GM21619 (cell line): ENCODE measurements at regions not wholly inside any gene's neighbourhood (a gene's known extent, or its start where the extent isn't known, plus 50 kb on each side); places are given as distances from the start of the nearest gene placed in this dataset.
"Not testable (repeated sequence)": the region's sequence is repeated elsewhere in the genome, so short reads cannot be mapped to it uniquely, and the experiment has no call there.

Source experiments
- ATAC-seq: cut with Tn5 transposase; IDR thresholded peaks from one replicate; pipeline ENCODE4 v1.9.1; 2021; ENCODE audit not compliant: unreplicated experiment

DNA sequence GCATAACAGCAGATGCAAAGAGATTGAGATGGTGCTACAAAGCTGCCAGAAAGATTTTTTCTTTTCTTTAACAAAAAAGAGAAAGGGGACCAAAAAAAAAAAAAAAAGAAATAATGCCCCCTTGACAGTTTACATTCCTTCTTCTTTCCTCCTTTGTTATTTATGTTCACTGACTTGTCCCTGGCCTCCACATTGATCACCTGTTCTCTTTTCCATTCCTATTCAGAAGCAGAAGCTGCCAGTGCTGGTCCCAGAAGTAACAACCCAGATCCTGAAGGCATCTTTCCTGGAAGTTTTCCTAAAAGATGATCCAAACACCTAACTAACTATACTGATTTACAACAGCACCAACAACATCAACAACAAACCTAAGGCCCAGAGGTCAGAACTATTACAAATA, 728.1 kb downstream of the KCNJ2 start:
- ATAC-seq: no peak

GRCh38 chr17:70901870-70902269, 732.5 kb downstream of the KCNJ2 start:
- no peak for ATAC-seq

DNA sequence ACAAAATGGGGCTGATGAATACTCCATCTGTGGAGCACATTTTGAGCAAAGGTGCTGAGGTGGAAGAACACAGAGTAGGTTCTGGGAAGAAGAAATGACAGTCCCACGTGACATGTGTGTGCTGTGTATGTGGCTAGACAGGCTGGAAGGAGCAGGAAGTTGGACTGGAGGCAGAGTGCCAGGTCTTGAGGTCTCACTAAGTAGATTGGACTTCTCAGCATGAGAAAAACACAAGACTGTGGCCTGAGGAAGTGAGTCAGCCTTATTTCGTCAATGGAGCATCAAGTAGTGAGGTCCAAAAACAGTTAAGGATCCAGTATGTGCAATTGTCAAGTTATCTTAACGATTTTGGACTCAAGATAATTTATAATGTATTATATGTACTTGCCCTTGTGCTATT, 736.5 kb downstream of the KCNJ2 start:
- ATAC-seq: no peak

GRCh38 chr17:70906808-70907207, 737.5 kb downstream of the KCNJ2 start:
- ATAC-seq: no peak

DNA sequence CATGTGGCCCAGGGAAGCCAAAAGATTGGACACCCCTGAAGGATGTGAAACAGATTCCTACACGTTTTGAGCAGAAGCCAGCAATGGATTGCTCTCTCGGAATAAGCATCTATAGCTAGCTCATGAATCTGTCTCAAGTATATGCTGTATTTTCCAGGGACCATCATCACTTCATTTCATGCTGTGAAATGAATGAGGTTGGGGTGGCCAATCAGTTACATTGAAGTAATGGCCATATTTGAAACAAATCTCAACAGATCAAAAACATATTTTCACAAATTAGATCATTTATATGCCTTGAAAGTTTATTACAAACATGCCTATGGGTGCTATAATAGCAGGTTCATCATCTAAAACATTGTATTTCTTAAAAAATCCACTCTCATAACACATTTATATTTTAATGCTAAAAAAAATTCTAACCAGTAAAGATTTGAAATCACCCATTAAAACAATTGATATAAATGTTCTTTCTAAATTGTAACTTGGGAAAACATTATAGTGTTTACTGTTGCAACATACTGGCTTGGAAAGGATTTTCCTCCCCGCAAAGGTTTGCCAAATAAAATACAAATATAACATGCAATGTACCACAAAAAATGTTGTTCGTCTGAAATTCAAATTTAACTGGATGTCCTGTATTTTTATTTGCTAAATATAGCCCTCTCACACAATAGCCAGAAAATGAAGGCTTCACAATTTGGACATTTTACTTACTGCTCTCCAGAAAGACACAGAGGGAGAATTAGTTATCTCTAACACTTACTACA, 743.6 kb downstream of the KCNJ2 start:
- no peak for ATAC-seq

- ATAC-seq: no peak
These were observed 747.1 kb downstream of the KCNJ2 start for GRCh38 chr17:70916469-70916868.

GRCh38 chr17:70919241-70919640, 749.9 kb downstream of the KCNJ2 start:
- no peak for ATAC-seq

DNA sequence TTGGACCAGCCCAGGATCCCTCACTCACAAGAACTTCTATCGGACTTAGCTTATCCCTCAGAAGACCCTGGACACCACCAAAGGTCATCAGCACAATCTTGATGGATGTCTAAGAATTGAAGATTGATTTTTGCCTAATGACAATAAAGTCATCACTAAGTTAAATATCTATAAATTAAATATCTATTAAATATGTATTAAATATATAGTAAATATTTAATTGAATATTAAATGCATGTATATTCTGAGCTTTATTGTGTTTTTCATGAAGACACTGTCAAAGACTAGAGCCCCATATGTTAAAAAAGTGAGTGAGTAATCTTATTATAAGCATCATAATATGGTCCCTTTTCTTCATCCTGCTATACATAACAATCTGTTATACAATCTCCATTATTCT, 751.1 kb downstream of the KCNJ2 start:
- no peak for ATAC-seq

DNA sequence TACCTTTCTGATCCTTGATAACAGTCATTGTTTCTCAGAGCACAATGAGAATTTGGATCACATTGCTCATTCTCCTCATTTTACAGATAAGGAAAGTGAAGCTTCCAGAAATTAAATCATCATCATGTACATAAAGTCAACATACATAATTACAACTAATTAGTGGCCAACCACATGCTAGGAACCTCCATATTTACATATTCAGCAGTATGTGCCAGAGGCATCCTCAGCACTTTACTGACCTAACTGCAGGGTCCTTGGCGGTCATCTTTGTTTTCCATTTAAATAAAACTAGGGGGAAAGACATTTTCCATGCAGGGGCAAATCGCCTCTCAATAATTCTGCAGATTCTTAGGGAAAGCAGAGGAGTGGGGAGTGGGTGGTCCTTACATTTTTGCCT, 752.9 kb downstream of the KCNJ2 start:
- no peak for ATAC-seq

- ATAC-seq: no peak
These were observed 755.4 kb downstream of the KCNJ2 start for GRCh38 chr17:70924776-70925175.

DNA sequence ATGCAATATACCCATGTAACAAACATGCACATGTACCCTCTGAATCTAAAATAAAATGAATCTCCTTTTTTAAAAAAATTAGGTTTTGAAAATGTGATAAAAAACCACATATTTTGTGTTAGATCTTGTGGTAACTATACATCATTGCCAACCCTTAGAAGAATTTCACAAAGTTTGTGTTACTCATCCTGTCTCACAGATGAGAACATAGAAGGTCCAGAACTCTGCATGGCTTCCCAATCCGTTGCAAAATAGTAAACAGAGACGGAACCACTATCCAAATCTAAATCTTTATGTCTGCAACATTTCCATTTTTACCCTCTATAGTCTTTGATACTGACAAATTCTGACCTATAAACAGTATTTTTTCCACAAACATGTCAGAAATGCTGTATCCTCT, 759.9 kb downstream of the KCNJ2 start:
- no peak for ATAC-seq

GRCh38 chr17:70934231-70934630, 764.9 kb downstream of the KCNJ2 start:
- ATAC-seq: no peak

- no peak for ATAC-seq
These were observed 765.5 kb downstream of the KCNJ2 start for GRCh38 chr17:70934835-70935234.

GRCh38 chr17:70936724-70937123, 767.4 kb downstream of the KCNJ2 start:
- no peak for ATAC-seq

- ATAC-seq: no peak
These were observed 769.0 kb downstream of the KCNJ2 start for GRCh38 chr17:70938336-70938735.

GRCh38 chr17:70945386-70945785, 776.1 kb downstream of the KCNJ2 start:
- ATAC-seq: no peak

- no peak for ATAC-seq
These were observed 777.9 kb downstream of the KCNJ2 start for GRCh38 chr17:70947215-70947614.

DNA sequence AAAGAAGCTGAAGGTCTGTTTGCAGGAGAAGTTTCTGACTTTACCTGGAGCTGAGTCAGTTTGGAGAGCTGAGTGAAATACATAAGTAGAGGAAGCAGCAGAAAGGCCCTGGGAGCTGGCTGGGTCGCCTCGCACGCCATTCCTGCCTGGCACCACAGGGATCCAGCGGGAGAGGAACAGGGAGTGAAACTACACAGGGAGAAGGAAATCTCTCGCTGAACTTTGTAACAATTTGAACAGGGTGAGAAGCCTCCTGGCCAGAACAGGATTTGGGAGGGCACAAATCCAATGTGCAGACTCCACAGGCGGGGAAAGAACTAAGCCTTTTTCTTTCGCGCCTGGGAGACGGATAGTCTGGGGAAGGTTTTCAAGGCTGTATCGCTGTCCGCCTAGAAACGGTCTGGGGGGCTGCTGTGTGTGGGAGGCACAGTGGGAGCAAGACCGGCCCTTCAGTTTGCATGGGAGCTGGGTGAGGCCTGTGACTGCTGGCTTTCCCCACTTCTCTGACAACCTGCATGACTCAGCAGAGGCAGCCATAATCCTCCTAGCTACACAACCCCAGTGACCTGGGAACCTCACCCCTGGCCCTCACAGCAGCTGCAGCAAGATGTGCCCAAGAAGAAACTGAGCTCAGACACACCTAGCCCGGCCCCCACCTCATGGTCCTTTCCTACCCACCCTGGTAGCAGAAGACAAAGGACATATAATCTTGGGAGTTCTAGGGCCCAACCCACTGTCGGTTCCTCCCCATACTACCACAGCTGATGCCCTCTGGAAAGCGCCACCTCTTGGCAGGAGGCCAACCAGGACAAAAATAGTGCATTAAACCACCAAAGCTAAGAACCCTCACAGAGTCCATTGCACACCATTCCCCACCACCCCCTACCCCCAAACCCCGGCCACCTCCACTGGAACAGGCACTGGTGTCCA, 778.6 kb downstream of the KCNJ2 start:
- ATAC-seq: no peak

DNA sequence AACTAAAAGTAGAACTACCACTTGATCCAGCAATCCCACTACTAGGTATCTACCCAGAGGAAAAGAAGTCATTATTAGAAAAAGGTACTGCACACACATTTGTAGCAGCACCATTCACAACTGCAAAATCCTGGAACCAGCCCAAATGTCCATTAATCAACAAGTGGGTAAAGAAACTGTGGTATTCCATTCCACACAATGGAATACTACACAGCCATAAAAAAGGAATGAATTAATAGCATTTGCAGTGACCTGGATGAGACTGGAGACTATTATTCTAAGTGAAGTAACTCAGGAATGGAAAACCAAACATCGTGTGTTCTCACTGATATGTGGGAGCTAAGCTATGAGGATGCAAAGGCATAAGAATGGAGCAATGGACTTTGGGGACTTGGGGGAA, 783.8 kb downstream of the KCNJ2 start:
- ATAC-seq: not testable (repeated sequence)

GRCh38 chr17:70955441-70955840, 786.1 kb downstream of the KCNJ2 start:
- ATAC-seq: no peak

GRCh38 chr17:70956726-70957125, 787.4 kb downstream of the KCNJ2 start:
- ATAC-seq: no peak

GRCh38 chr17:70961341-70961740, 792.0 kb downstream of the KCNJ2 start:
- no peak for ATAC-seq
